Suppressor macrophage (primary cell): ENCODE measurements at regions not wholly inside any gene's neighbourhood (a gene's known extent, or its start where the extent isn't known, plus 50 kb on each side); places are given as distances from the start of the nearest gene placed in this dataset.
A peak's percentile ranks its signal among the peaks of the same experiment; 100 is the strongest.

ENCODE experiments used
- DNase-seq, 4 experiments: peaks; one replicate each; pipeline ENCODE4 v3.0.0-alpha.2; 2020 to 2022

GRCh38 chr2:224325941-224326340, 76.0 kb downstream of the FAM124B start:
- DNase-seq = no peak

DNA sequence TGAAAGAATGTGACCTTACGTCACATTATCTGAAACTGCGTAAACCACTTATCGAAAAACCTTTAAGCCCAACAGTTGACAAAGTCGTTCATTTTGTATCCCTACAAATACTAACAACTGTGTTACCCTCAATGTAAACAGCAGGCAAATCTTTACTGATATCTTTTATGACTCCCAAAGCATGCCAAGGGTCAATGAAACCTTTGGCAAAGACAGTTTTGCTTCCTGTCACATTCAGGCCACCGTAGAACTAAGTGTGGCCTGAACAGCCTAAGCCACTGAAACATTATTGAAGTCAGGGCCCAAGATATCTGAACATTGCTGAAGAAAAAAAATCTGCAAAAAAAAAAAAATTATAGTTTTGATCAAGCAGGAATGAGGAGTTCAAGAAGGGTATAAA, 77.3 kb downstream of the FAM124B start:
- no peak for DNase-seq

DNA sequence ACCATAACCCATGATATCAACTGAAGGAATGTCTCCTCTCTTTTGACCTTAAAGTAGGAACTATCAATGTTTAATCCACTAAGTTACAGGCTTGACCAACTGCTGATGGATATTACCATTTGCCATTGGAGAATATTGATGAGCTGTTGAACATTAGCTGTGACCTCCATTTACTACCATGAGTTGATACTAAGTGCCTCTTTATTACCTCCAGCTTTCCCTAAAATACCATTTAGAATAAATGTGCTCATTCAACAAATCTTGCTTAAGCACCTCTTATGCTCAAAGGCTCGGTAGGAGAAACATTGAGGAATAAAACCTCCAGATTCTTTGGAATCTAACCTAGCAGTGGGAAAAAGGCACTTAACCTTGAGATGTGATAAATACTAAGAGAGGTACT, 81.2 kb downstream of the FAM124B start:
- no peak for DNase-seq

DNA sequence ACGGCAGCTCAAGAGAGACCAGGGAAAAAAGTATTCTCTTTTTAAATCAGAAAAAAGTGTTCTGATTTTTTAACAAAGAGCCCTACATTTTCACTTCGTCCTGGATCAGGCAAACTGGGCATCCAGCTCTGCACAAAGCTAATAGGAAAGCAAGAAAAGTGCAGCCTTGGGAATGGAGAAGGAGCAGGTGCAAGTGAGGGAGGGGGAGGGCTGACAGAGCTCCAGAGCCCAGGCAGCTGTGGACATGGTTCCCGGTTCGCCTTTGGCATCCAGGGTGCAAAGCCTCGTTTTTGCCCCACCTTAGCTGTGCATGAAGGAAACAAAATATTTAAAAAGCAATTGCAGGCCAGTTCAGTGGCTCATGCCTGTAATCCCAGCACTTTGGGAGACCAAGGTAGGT, 82.2 kb downstream of the FAM124B start:
- no peak for DNase-seq

DNA sequence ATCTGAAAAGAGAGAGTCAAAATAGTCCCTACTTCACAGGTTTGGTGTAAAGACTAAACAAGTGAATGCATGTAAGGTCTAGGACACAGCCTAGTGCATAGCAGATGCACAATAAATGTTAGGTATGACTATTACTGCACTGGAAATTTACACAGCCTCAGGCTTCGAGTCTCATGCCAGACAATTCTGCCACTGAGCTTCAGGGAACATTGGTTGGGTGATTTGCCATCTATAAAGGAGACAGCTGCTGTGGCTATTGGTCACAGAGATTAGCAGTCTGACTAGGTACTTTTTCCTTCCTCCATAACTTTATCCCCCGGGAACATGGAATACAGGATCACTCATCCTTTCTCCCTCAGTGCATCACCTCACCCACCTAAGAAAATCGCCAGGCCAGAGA, 89.2 kb downstream of the FAM124B start:
- no peak for DNase-seq

DNA sequence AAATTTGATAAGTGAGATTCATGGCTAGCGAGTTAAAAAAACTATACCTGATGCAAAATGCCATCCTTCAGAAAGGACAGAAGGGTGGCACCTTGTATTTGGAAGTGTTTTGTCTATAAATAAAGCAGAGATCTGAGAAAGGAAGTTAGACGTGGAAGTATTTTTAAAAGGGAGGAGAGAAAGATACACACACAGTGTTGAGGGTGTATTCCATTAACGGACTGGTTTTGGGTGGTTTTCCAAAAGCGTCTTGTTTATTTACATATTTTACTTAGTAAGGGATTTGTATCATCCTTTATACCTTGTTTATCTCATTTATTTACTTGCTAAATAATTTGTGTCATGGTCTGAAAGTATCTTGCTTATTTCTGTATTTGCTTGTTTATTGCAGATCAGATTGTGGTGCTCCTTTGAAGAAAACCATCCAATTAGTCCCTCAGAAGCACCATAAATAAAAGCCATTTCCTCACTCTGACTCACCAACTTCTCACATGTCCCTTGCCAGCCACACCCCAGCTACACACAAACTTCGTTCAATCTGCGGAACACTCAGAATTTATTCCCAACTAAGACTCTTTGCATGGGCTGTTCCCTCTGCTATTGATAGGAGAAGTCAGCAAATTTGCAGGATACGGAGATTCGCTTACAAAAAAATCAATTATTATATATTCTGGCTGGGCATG, 90.8 kb downstream of the FAM124B start:
- peak; percentile 6 to 40 (median 16) for DNase-seq

DNA sequence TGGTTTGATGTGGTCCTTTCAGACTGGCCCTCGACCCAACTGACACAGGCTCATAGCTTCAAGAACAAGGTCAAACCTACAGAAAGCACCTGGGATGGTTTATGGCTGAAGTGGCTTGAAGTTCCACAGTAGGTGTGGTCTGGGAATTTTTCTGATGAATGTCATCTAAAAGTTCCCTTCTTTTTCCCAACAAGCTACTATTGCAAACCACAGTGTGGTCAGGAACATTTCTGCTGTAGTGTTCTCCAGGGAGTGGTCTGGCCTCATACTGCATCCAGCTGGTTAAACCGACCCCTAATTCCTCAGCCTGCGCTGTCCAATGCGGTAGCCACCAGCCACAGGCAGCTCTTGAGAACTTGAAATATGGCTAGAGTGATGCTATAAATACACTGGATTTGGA, 92.7 kb downstream of the FAM124B start:
- no peak for DNase-seq

GRCh38 chr2:224308272-224308911, 93.5 kb downstream of the FAM124B start:
- DNase-seq = peak in 2 of 4 experiments; percentile 9 to 21

DNA sequence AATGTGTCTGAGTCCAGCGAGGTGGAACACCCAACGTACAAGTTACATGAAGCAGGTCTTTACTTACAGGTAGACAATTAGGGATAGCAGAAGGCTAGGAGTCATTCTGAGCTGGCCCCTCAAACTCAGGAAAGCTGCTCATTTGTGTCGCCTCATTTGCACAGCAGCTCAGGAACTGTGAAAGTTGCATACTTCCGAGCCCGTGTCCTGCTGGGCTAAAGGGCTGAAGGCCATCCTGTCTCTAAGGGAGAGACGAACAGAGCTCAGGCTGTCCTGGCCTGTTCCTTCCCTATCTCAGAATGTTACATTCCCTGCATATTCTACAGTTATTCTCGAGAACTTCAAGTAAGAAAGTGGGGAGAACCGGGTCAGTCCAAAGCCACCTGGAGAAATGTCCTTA, 99.0 kb downstream of the FAM124B start:
- DNase-seq = no peak

DNA sequence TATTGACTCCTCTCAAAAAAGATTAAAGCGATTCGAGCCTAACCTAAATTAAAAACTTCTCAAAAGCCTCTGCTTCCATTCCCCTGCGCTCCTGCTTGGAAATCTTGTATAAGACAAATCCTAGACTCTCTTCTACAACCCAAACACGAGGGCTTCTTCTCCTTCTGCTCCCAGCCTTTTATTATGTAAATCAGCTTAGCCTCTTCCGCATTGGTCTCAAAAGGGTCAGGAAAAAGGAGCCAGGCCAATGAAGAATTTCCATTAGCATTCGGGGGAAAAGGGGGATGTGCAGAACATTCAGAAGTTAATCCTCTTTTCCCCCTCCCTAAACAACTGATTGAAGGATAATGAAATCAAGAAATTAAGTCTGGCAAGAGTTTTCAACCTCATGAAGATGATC, 107.9 kb downstream of the FAM124B start:
- DNase-seq = no peak

DNA sequence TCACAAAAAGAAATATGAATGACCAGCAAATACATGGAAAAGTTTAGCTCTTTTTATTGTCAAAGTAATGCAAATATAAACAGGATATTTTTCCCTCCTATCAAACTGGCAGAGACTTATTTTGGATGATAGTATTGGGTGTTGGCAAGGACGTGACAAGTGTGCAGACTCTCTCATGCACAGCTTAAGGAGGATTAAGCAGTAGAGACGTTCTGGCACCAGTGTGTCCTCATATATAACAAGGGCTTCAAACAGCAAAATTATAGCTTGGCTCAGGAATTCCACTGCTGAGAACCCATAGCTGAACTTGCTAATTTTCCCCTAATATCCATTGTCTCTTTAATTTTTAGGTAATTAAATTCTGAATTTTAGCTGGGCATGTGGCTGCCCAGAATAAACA, 114.4 kb downstream of the FAM124B start:
- DNase-seq = no peak

- peak in 3 of 4 experiments; percentile 6 to 23 (median 6) for DNase-seq
These were observed 115.0 kb downstream of the FAM124B start for GRCh38 chr2:224286923-224287322.

GRCh38 chr2:224284134-224284946, 117.6 kb downstream of the FAM124B start:
- peak; percentile 41 to 75 (median 64) for DNase-seq

- DNase-seq = no peak
These were observed 118.4 kb downstream of the FAM124B start for GRCh38 chr2:224283466-224283965.

DNA sequence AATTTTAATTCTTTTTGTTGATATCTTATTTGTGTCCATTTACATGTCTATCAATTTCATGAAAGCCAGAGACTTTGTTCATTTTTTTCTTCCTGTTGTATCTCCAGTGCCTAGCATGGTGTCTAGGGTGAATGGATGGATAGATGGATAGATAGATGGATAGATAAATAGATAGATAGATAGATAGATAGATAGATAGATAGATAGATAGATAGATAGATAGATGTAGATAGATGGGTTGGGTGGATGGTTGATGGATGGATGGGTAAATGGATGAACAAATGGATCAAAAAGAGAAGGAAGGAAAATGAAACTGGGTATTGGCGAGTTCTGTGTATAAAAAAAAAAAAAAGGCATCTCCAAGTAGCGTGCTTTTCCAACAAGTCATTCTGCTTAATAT, 120.5 kb downstream of the FAM124B start:
- no peak for DNase-seq

DNA sequence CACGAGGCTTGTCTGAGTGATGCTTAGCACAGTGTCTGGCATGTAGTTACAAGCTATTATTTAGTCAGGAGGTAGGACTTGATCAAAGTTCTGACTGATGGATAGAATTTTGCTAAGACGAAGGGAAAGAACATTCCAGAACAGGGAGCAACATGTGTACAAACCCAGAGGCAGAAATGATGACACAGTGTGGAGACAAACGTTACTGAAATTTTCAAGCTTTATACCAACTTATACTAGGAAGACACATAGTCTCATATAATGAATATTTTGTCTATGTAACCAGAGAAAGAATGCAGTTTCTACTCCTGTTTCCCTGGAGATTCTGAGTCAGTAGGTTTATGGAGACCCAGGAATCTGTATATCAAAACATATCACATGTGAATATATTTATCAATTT, 123.4 kb downstream of the FAM124B start:
- DNase-seq = no peak

GRCh38 chr2:224276251-224276650, 125.7 kb downstream of the FAM124B start:
- no peak for DNase-seq

DNA sequence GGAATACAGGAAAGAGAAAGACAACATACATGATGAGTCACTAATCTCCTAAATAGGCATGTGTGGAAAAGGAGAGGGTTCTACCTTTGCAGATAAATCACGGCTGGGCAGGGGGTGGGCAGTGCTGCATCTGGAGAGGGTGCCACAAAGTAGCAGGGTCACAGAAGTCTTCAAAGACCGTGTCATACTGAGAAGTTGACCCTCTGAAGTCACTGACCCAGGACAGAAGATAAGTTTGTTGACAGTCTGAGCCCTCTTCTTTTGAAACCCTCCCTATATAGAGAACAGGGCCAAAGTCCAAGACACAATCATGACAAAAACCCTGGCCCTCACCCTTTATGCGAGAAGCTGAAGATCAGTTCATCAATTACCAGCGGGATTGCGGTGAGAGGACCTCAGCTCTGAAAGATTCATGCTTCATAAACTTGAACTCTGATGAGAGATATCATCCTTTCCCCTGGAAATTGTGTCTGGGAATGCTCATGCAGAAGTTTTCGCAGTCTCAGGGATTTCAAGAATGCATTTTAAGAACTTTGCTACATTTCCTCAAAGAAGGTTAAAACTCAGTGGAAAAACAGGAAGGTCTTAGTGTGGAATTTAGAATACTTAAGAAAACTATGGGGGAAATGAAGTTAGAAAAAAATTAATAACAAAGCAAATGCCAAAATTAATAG, 129.5 kb downstream of the FAM124B start:
- no peak for DNase-seq

DNA sequence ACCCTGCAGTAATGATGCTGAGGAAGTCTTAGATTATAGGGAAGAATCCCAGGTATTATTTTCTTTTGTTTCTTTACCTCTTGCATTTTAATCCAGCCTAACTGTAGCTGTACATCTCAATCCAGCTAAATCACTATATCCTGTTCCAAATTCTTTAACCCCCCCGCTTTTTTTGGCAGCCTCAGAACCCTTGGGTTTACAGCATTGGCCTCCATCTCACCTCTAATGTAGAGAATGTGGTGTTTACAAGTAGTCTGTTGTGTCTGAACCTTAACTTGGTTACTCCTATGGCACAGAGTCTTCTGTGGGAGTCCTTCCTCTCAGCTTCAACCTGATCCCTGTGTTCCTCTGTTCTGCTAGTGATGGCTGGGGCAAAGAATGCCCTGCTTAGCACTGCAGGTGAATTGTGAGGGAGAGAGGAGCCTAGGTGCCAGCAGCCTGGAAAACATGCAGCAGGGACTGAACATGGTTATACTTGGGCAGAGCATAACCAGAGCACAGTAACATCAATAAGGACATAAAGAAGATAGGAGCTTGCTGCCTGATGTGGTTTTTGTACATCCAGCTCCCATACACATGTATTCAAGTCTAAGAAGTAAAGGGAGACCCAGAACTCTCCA, 130.2 kb downstream of the FAM124B start:
- no peak for DNase-seq

DNA sequence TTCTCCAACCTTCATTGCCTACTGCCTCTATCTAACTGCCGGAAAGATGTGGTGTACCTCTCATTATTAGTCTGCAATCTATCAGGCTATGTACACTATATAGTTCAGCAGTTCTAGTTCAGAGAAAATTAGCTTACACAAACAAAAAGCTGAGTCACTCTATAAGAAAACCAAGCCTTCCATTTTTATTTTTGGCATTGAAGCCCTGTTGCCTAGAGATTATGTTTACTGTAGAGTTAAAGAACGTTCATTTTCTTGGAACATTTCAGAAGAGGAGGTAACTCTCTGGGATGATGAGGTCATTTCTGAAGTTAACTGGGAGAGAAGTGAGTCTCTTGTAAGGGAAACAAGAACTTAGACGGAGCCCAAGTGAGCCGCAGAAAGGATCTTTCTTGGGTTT, 133.5 kb downstream of the FAM124B start:
- DNase-seq = no peak

GRCh38 chr2:224264259-224264658, 137.6 kb downstream of the FAM124B start:
- DNase-seq = no peak

DNA sequence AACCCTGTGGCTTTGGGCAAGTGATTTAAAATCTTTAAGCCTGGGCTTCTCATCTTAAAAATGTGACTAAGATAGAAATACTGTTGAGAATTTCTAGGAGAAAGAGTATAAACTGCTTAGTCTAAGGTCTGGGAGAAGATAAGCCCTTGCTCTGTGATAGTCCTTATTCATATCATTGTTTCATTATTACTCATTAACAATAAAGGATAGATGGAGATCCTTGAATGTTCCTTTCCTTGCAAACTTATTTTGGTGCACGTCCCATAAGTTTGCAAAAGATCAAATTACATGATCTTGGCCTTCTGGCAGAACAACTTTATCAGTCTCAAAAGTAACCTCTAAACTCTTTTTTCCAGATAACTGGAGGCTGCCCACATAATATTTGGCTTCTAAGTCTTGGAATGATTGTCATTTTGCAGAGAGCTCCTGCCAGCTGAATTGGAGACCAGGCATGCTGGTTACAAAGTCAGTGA, 138.3 kb downstream of the FAM124B start:
- no peak for DNase-seq
